B cell (primary cell): ENCODE measurements at regions not wholly inside any gene's neighbourhood (a gene's known extent, or its start where the extent isn't known, plus 50 kb on each side); places are given as distances from the start of the nearest gene placed in this dataset.

Source experiments
- ATAC-seq: fragments of 200-7000 bp; cut with Tn5 transposase; one replicate; pipeline ENCODE4 v1.10.0; 2021; ENCODE audit warnings: low read depth, mild to moderate bottlenecking, moderate number of reproducible peaks, moderate library complexity
- CTCF ChIA-PET: fragments of 350-600 bp; sonication (Branson Sonifier 250); formaldehyde crosslinking; loops from one replicate; lab custom pipeline; 2021; ENCODE audit warnings: antibody characterized with exemption, inconsistent platforms; lab: Charles Lee
- POLR2A ChIA-PET: fragments of 350-600 bp; sonication (Branson Sonifier 250); formaldehyde crosslinking; loops from one replicate; lab custom pipeline; 2021; ENCODE audit warnings: antibody characterized with exemption; lab: Charles Lee
- DNase-seq: peaks from one replicate; pipeline ENCODE4 v3.0.0; 2013
- H2AFZ ChIP-seq: 2 replicates; pipeline ENCODE4 v1.6.1; 2012; ENCODE audit warnings: mild to moderate bottlenecking, low read depth, low read length; ENCODE audit not compliant: insufficient read depth, poor library complexity, severe bottlenecking
- H3K27ac ChIP-seq, 2 donors: 1 replicate in 1 of 2; 2 replicates in 1 of 2; pipeline ENCODE4 v1.5.1; 2012 to 2013; ENCODE audit warnings: low read length in 2 of 2, mild to moderate bottlenecking in 2 of 2, moderate library complexity in 1 of 2
- H3K27me3 ChIP-seq, 4 experiments: fragments of 200-600 bp in 1 of 4; sonication (generic) in 1 of 4; replicated peaks in 1 of 4; 1 replicate in 2 of 4; 2 replicates in 2 of 4; pipeline versions ENCODE4 v1.6.1 to v1.7.0; 2013 to 2016; ENCODE audit warnings: low read length in 3 of 4, mild to moderate bottlenecking in 2 of 4, mixed read lengths in 1 of 4, moderate library complexity in 1 of 4; ENCODE audit not compliant: insufficient read depth in 4 of 4, control insufficient read depth in 3 of 4; ENCODE audit errors: control extremely low read depth in 1 of 4
- H3K36me3 ChIP-seq, 2 experiments: replicated peaks in 1 of 2; 1 replicate in 1 of 2; 2 replicates in 1 of 2; pipeline versions ENCODE4 v1.6.1 to v1.7.1; 2013; ENCODE audit warnings: low read length in 1 of 2; ENCODE audit not compliant: insufficient read depth in 2 of 2, control insufficient read depth in 1 of 2; ENCODE audit errors: control extremely low read depth in 1 of 2, extremely low read depth in 1 of 2
- H3K4me1 ChIP-seq, 2 donors: fragments of 200-600 bp in 1 of 2; sonication (generic) in 1 of 2; 1 replicate in 1 of 2; 2 replicates in 1 of 2; pipeline versions ENCODE4 v1.5.1 to v1.6.1; 2013 to 2017; ENCODE audit warnings: low read length in 2 of 2; ENCODE audit not compliant: control insufficient read depth in 2 of 2, insufficient read depth in 2 of 2
- H3K4me2 ChIP-seq: replicated peaks from 2 replicates; pipeline ENCODE3; 2012; ENCODE audit warnings: mild to moderate bottlenecking, low read depth, low read length; ENCODE audit not compliant: poor library complexity, severe bottlenecking
- H3K4me3 ChIP-seq, 5 experiments: fragments of 200-600 bp in 1 of 5; sonication (generic) in 1 of 5; 1 replicate in 3 of 5; 2 replicates in 2 of 5; pipeline versions ENCODE4 v1.5.1 to v1.7.0; 2011 to 2016; ENCODE audit warnings: low read length in 4 of 5, mild to moderate bottlenecking in 4 of 5, low read depth in 2 of 5, control low read depth in 1 of 5, moderate library complexity in 1 of 5; ENCODE audit not compliant: insufficient read depth in 1 of 5; ENCODE audit errors: control extremely low read depth in 1 of 5, extremely low read depth in 1 of 5
- H3K79me2 ChIP-seq: fragments of 200-600 bp; sonication (generic); one replicate; pipeline ENCODE4 v1.6.0; 2016; ENCODE audit warnings: low read length; ENCODE audit not compliant: control insufficient read depth, insufficient read depth
- H3K9ac ChIP-seq: fragments of 200-600 bp; sonication (generic); 2 replicates; pipeline ENCODE4 v1.6.1; 2017; ENCODE audit warnings: mild to moderate bottlenecking, low read length, moderate library complexity
- H3K9me3 ChIP-seq, 3 donors: one replicate each; pipeline versions ENCODE4 v1.6.1 to v1.7.1; 2013; ENCODE audit warnings: low read length in 2 of 3; ENCODE audit not compliant: control insufficient read depth in 2 of 3, insufficient read depth in 1 of 3; ENCODE audit errors: control extremely low read depth in 1 of 3
- H4K20me1 ChIP-seq: 2 replicates; pipeline ENCODE4 v1.6.0; 2012; ENCODE audit warnings: mild to moderate bottlenecking, low read length; ENCODE audit not compliant: insufficient read depth, control insufficient read depth, poor library complexity, severe bottlenecking
- H3K27ac Mint-ChIP-seq: one replicate; pipeline ENCODE4 v1.8.0; 2021; ENCODE audit warnings: mixed read lengths
- H3K27me3 Mint-ChIP-seq: one replicate; pipeline ENCODE4 v1.8.0; 2021; ENCODE audit warnings: mixed read lengths
- H3K4me1 Mint-ChIP-seq: one replicate; pipeline ENCODE4 v1.8.0; 2021; ENCODE audit warnings: mixed read lengths
- H3K4me3 Mint-ChIP-seq: one replicate; pipeline ENCODE4 v1.8.0; 2021; ENCODE audit warnings: mixed read lengths
- H3K9me3 Mint-ChIP-seq: one replicate; pipeline ENCODE4 v1.8.0; 2022; ENCODE audit warnings: mixed read lengths; ENCODE audit not compliant: insufficient read depth
- CTCF ChIP-seq: fragments of 200-600 bp; IDR thresholded peaks from one replicate; pipeline ENCODE4 v1.8.0; 2022; ENCODE audit warnings: antibody characterized with exemption, mild to moderate bottlenecking
- EZH2 ChIP-seq: IDR thresholded peaks from 2 replicates; pipeline ENCODE4 v1.6.1; 2012; ENCODE audit warnings: borderline replicate concordance, low read depth, mild to moderate bottlenecking, moderate library complexity, low read length; ENCODE audit not compliant: insufficient read depth, poor library complexity, severe bottlenecking
- WGBS: methylation state at CpG from one replicate; pipeline ENCODE4 v1.1.5; 2013; ENCODE audit warnings: missing lambda C conversion rate; ENCODE audit not compliant: insufficient coverage; 5-methylcytosine and 5-hydroxymethylcytosine counted together
- intact Hi-C: fragments of 100-400 bp; cut with micrococcal nuclease; formaldehyde crosslinking; loops from one replicate; pipeline ENCODE4 v1.10.0; 2022

GRCh38 chr14:65251213-65251612 lies 148.9 kb upstream of the MAX start:
- H3K4me1 ChIP-seq = peaks cover 6 to 7% of the 10 kb centered on the region in 2 donors
- no peak overlapping the region for H3K27ac ChIP-seq
- ATAC-seq = no peak
- Mint-ChIP-seq H3K27ac (no peak overlapping the region), H3K4me3 (no peak overlapping the region), H3K27me3 (no peaks in the 10 kb centered on the region), H3K4me1 (peaks cover 12% of the 10 kb centered on the region), H3K9me3 (no peaks in the 10 kb centered on the region)
- ChIA-PET POLR2A (no interaction called here), CTCF (interaction anchor here (1.4 kb wide), 1 partner anchor 9 kb away, joined by 3 read pairs; no protein-coding TSS in a partner anchor)
- no peak overlapping the region for H2AFZ ChIP-seq
- H3K9ac ChIP-seq = no peak overlapping the region
- H3K79me2 ChIP-seq = no peaks in the 10 kb centered on the region
- intact Hi-C loops = no loop called here
- no peak for DNase-seq
- no peak overlapping the region for H3K4me2 ChIP-seq
- H3K4me3 ChIP-seq = no peak overlapping the region
- H3K9me3 ChIP-seq = peaks cover 0 to 1% (median 0%) of the 10 kb centered on the region in 3 donors
- H3K27me3 ChIP-seq = no peaks in the 10 kb centered on the region
- no peaks in the 10 kb centered on the region for H4K20me1 ChIP-seq
- TF ChIP-seq EZH2 (no peak), CTCF (no peak)
- no CpG with 5 or more reads among the region's 1 CpG for WGBS
- peaks cover 0 to 3% of the 10 kb centered on the region in 2 experiments for H3K36me3 ChIP-seq

- Mint-ChIP-seq H3K27me3 (no peaks in the 10 kb centered on the region), H3K4me1 (peaks cover 20% of the 10 kb centered on the region), H3K27ac (no peak overlapping the region), H3K4me3 (no peak overlapping the region), H3K9me3 (no peaks in the 10 kb centered on the region)
- peaks cover 0 to 3% of the 10 kb centered on the region in 2 experiments for H3K36me3 ChIP-seq
- H3K4me1 ChIP-seq = peaks cover 6 to 10% of the 10 kb centered on the region in 2 donors
- H3K9ac ChIP-seq = no peak overlapping the region
- TF ChIP-seq CTCF = no peak
- no peak for TF ChIP-seq EZH2
- ChIA-PET CTCF (interaction anchor here (1.4 kb wide), 2 partner anchors 8 to 706 kb away, joined by 3 to 4 read pairs; no protein-coding TSS in a partner anchor), POLR2A (no interaction called here)
- no peak for DNase-seq
- H3K9me3 ChIP-seq = peaks cover 0 to 1% (median 0%) of the 10 kb centered on the region in 3 donors
- no peak overlapping the region for H3K4me2 ChIP-seq
- H3K79me2 ChIP-seq = no peaks in the 10 kb centered on the region
- WGBS = no CpG with 5 or more reads among the region's 1 CpG
- intact Hi-C loops = no loop called here
- no peak overlapping the region for H2AFZ ChIP-seq
- no peak overlapping the region for H3K27ac ChIP-seq
- ATAC-seq = no peak
- no peaks in the 10 kb centered on the region for H4K20me1 ChIP-seq
- no peak overlapping the region for H3K4me3 ChIP-seq
- no peaks in the 10 kb centered on the region for H3K27me3 ChIP-seq
Observed at GRCh38 chr14:65252482-65253255, 150.4 kb upstream of the MAX start.
